IPS-18c (cell line): ENCODE measurements at regions not wholly inside any gene's neighbourhood (a gene's known extent, or its start where the extent isn't known, plus 50 kb on each side); places are given as distances from the start of the nearest gene placed in this dataset.
"Not testable (repeated sequence)": the region's sequence is repeated elsewhere in the genome, so short reads cannot be mapped to it uniquely, and the experiment has no call there.

Experiments
- H3K4me3 ChIP-seq: 2 replicates; pipeline ENCODE4 v1.7.0; 2013; ENCODE audit warnings: low read depth, mild to moderate bottlenecking, low read length, moderate library complexity; ENCODE audit not compliant: insufficient read depth
- H3K9me3 ChIP-seq: one replicate; pipeline ENCODE4 v1.6.1; 2013; ENCODE audit warnings: mild to moderate bottlenecking, low read length, moderate library complexity; ENCODE audit not compliant: control insufficient read depth, insufficient read depth

DNA sequence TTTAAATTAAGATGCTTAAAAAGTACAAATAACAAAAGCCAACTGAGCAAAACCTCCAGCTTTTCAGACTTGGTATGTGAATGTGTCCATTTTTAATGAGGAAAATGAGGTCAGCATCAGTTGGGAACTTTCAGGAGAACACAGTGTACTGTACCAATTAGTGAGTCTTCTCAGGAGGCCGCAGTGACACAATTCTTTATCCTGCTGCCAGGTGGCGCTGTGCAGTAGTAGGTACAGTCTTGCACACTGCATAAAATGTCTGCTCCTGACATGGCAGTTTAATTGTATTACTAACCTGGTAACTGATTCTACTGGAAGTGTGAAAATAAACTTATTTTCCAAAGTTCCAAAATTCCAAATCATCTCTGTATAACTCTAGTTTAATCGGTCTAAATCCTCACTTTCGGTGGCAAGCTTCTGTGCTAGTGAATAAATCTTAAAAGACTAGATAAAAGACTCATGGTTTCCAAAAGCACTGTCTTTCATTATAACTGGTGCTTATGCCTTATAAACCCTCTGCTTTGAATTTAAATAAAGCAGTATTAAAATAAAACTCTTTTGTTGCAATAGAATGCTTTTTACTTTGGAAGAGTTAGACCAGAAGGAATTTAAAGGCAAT is 214.8 kb upstream of the MMS22L start:
- H3K9me3 ChIP-seq: no peaks in the 10 kb centered on the region
- H3K4me3 ChIP-seq: no peak overlapping the region

DNA sequence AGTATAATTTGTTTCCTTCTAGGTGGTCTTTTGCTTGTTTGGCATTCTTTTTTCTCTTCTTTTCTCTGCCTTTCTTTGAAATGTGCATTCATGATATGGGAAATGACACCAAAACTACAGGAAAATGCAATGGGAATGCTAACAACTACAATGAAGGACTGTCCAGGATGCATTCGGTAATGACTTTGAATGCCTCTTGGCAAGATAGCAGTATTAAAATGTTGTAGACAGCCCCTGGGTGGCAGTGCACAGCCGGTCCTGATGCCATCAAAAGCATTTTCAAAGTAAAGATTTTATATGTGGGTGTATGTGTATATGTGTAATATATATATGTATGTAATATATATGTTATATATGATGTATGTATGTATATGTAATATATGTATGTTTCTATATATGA is 218.8 kb upstream of the MMS22L start:
- H3K9me3 ChIP-seq: no peaks in the 10 kb centered on the region
- no peak overlapping the region for H3K4me3 ChIP-seq

DNA sequence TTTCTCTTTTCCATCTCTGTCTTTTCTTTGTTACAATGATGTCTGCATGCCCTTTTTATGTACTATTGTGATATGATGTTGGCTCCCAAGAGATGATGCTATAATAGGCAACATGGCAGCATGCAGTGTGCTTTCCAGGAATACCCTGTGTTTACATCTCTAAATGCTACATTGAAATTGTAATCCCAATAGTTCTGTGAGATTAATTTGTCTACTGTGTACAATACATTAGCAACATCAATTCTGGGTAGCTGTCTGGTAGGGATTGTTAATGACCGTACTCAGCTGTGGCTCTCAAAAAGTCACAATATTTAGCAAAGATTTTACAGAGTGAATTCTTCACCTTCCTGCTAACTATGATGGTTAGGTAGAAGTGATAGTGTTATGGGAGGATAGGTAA is 225.6 kb upstream of the MMS22L start:
- no peaks in the 10 kb centered on the region for H3K9me3 ChIP-seq
- no peak overlapping the region for H3K4me3 ChIP-seq

DNA sequence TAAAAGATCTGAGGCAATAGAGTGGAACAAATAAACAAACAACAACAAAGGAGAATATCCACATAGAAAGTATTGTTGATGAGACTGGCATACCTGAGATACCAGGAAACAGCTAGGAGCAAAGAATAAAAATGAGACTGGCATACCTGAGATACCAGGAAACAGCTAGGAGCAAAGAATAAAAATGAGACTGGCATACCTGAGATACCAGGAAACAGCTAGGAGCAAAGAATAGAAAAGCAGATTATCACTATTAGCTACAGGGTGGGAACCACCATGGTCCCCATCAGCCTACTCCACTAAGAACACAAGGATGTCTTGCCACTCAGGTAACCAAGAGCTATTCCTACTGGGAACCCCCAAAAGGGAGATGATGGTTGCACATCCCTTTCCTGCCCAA is 230.2 kb upstream of the MMS22L start:
- H3K4me3 ChIP-seq, H3K9me3 ChIP-seq: not testable (repeated sequence)

DNA sequence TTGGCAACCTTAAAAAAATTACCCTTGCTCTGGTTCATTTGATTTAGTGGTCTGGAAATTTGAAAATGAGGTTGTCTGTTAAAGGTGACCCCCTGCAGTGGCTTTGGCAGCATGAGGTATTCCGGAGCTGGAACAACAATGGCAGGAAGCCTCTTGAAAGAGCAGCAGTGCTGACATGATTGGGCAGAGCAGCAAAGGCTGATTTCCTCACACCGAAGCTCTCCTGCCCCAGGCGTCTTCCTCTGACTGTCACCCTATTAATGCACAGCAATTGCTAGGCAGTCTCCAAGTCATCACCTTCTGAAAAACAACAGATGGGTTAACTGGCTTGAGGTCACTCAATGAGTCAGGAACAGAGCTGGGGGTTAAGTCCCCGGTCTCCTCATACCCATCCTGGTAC is 241.8 kb upstream of the MMS22L start:
- H3K4me3 ChIP-seq: no peak overlapping the region
- H3K9me3 ChIP-seq: no peaks in the 10 kb centered on the region

DNA sequence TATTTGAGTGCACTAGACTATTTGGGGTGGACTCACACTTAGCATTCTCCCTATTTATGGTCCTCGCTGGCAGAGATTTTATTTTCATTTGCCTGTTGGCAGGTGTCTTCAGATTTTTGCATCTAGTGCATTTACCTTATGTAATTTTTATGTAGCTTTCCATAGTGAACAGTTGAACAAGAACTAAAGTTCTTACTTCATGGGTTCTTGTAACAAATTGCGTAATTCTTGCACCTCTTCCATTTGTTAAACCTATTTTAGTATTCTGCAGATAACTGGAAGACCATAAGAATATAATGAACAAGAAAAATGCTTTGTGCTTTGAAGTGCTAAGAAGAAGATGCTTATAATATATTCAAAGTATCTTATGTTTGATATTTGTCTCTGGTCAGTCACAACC is 252.8 kb upstream of the MMS22L start:
- Histone ChIP-seq H3K9me3 (no peaks in the 10 kb centered on the region), H3K4me3 (no peak overlapping the region)

DNA sequence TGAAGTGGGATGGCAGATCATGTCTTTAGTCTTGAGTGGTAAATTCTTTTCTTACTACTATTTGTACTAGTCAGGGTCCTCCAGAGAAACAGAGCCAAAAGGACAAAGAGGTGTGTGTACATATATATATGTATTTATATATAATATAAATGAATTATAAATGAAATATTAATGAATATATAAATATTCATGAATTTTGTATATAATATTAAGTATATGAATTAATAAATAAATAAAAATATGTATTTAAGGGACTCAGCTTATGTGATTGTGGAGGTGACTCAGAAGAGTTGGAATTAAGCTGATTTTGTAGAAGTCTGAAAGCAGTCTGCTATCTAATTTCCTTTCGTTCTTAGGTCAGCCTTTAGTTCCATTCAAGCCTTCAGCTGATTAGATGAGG is 265.3 kb upstream of the MMS22L start:
- Histone ChIP-seq H3K4me3 (no peak overlapping the region), H3K9me3 (no peaks in the 10 kb centered on the region)

DNA sequence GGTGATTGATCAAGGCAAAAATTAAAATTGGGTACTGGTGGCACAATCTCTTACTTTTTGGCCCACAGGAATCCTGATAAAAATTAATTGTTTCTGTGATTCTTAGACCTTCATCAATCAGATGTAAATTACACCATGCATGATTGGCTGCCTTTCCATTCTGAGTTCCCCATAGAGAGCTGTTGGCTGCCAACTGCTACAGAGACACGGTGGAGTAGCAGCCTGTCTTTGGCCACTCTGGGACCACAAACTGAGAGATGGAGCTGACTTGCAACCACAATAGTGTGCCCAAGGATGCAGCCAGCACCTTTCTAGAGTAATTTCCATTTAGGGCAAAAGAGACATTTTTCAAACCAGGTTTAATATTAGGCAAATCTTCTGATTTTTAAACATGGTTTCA is 274.3 kb upstream of the MMS22L start:
- Histone ChIP-seq H3K4me3 (no peak overlapping the region), H3K9me3 (no peaks in the 10 kb centered on the region)

DNA sequence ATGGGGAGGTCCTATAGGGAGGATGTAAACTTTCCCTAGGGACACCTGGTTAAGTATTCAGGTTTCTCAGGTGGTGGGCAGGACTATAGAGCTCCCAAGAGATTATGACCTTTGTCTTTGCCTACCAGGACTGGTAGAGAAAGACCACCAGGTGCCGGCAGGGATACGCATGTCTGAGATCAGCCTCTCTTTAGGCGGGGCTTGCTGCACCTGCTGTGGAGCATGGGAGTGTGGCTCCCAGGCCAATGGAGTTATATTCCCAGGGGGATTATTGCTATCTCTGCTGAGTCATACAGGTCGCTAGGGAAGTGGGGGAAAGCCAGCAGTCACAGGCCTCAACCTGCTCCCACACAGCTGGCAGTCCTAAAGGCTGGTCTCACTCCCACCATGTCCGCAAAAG is 280.5 kb upstream of the MMS22L start:
- no peaks in the 10 kb centered on the region for H3K9me3 ChIP-seq
- H3K4me3 ChIP-seq: no peak overlapping the region

DNA sequence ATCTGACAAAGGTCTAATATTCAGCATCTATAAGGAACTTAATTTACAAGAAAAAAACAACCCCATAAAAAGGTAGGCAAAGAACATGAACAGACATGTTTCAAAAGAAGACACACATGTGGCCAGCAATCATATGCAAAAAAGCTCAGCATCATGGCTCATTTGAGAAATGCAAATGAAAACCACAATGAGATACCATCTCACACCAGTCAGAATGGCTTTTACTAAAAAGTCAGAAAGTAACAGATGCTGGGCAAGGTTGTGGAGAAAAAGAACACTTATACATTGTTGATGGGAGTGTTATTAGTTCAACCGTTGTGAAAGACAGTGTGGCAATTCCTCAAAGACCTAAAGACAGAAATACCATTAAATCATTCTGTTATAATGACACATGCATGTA is 289.9 kb upstream of the MMS22L start:
- no peak overlapping the region for H3K4me3 ChIP-seq
- no peaks in the 10 kb centered on the region for H3K9me3 ChIP-seq

DNA sequence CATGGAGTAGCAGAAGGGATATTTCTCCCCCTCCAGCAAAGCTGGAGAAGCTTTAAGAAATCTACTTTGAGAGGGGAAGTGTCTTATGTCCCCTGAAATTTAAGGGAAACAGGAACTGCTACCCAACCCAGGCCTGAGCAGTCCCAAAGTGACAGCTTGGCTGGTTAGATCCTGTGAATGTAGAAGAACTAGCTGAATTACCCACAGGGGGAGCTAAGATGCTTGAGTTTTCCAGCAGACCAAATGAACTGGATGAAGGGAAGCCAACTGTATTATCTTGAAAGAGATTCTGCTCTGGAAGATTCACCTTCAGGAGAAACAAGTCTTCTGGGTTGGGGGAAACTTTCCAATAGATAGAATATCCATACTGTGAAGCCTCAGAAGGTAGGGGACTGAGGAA is 303.3 kb upstream of the MMS22L start:
- Histone ChIP-seq H3K4me3 (no peak overlapping the region), H3K9me3 (no peaks in the 10 kb centered on the region)

DNA sequence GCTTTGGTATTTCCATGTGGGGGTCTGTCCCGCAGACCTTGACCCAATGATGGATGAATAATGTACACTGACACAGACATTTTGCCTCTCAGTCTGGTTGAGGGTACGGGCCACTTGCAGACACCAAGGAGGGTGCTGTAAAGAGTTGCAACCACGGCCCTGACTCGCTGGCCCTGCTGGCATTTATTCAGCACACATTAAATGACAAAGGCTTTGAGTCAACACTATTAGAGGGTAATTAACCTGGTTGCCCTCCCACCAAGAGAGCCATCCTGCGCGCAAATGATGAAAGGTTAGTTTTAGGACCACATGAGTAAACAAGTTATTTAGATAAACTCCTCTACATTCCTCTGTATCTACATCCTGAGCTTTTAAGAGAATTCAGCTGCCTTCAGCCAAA is 308.9 kb upstream of the MMS22L start:
- Histone ChIP-seq H3K4me3 (no peak overlapping the region), H3K9me3 (no peaks in the 10 kb centered on the region)

DNA sequence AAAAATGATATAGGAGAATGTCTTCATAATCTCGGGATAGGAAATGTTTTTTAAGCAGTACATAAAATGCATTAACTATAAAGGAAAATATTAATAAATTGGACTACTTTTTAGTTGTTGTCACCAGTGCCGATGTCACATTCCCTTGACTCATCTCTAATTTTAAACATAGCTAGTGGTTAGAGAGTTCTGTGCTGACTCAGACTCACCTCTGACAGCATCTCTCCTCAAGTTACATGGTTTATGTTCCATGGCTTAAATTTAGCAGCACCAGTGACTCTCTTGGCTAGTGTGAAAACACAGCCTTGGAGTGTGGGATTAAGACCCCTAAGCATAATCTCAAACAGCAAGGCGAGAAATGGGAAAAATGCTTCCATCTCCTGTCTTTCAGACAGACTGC is 311.8 kb upstream of the MMS22L start:
- Histone ChIP-seq H3K9me3 (no peaks in the 10 kb centered on the region), H3K4me3 (no peak overlapping the region)

DNA sequence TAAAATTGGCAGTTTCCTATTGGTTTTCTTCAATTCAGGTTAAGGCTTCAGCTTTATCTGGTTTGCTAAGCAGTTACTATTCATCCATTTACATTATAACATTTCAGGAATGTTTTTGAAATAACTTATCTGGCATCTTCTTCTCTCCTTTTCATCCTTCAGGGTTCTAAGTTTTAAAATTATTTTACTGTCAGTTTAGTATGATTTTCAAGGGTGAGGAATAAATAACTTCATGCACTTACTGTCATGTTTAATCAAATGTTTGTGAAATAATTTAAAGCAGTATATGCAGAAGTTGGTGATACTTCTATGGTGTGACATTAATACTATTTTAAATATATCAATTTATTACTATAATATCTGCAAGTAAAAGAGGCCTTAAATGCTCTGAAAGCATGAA is 338.1 kb upstream of the MMS22L start:
- Histone ChIP-seq H3K9me3 (peaks cover 2% of the 10 kb centered on the region), H3K4me3 (no peak overlapping the region)

DNA sequence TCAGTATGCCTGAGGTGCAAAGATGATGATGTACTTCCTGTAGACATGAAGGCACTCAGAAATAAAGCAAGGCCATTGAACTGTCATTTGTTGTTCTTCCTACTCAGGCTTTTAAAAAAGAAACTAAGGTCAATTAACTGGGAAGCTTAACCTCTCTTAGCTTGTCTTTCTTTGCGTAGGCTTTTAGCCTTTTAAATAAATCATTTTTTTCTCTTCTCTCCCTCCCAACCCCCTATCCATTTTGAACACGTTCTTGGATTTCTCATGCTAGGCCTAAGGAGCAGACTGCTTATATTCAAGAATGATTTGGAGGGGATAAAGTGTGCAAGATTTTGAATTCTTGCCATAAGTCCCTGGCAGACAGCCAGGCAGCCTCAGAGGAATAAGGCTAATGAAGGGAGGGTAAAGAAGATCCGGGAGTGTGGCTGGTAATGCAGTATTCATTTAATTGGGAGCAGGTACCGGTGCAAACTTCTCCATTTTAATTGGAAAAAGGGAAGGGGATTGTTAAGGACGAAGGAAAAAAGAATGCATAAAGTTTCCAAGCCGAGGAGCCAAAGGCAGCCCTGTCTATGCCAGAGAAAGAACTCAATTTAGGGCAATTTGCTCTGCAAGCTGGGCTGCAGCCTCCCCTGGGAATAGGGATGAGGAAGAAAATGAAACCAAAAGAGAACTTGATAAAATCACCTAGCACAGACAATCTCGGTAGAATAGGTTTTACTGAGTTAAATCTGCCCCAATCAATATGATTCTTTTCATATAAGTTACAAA is 343.8 kb upstream of the MMS22L start:
- H3K4me3 ChIP-seq: no peak overlapping the region
- H3K9me3 ChIP-seq: no peaks in the 10 kb centered on the region

DNA sequence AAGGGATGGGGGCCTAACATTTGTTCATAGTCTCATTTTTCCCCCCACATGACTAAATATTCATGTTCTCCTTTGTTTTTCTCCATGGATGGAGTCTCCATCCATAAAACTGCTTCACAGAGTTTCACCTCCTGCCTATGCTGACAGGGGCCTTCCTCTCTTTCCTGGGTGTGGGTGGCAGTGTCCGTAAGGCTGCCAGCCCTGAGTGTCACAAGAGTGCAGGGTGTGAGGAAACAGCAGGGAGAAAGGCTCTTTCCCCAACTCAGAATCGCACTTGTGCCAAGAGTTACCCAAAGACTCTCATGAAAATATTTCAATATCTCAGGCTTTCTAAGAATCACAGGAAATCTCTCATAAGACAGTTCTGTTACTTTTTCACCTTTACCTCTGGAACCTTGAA is 346.2 kb upstream of the MMS22L start:
- Histone ChIP-seq H3K4me3 (no peak overlapping the region), H3K9me3 (no peaks in the 10 kb centered on the region)

DNA sequence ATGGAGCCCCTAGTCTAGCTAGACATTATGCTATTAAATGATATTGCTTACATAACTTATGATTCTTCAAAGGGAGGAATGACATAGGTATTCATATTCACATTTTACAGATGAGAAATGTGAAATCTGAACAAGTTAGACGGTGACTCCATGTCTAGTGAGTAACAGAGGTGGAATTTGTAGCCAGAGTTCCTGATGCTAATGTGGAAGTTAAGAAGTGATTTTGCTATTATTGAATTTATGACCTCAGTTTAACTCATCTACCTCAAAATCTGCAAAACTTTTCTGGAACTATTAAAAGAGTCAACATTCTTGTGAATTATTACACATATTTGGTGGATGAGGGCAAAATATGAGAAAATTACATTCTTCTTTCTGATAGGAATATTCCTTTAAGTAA is 347.6 kb upstream of the MMS22L start:
- Histone ChIP-seq H3K9me3 (no peaks in the 10 kb centered on the region), H3K4me3 (no peak overlapping the region)

DNA sequence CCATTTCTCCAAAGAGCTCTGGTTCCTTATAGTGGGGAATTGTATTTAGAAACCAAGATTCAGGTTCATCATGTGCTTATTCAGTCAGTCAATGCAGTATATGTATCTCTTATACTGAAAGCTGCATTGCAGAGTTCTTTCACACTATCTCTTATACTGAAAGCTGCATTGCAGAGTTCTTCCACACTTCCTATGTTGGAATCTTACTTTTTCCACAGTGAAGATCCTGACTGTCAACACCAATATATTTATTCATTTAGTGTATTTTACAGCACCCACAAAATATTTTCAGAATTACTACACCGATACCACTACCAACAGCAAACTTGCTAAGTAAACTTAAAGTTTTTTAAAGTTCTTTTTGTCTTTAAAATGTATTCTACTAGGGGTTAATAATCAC is 349.3 kb upstream of the MMS22L start:
- Histone ChIP-seq H3K9me3 (no peaks in the 10 kb centered on the region), H3K4me3 (no peak overlapping the region)

DNA sequence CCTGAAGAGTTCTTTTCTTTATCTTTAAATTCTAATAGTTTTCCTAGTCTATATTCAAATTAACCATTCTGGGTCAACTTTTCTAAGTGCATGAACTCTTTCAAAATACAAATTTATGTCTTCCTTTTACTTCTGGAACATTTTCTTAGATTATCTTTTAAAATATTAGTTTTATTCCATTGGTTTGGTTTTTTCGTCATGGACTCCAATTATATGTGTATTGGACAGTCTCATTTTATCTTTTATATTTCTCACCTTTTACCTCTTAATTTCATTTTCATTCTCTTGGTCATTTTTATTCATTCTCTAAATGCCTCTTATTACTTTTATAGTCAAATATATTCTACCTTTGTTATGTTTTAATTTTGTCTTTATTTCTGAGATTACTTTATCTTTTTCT is 356.7 kb upstream of the MMS22L start:
- no peaks in the 10 kb centered on the region for H3K9me3 ChIP-seq
- no peak overlapping the region for H3K4me3 ChIP-seq
